ENCODE measurements at regions not wholly inside any gene's neighbourhood (a gene's known extent, or its start where the extent isn't known, plus 50 kb on each side); places are given as distances from the start of the nearest gene placed in this dataset.
A peak's percentile ranks its signal among the peaks of the same experiment; 100 is the strongest.

GRCh38 chr5:96340357-96340756 lies 92.7 kb downstream of the PCSK1 start:
- DNase-seq = no peak

- no peak for DNase-seq
These were observed 93.2 kb downstream of the PCSK1 start for GRCh38 chr5:96339862-96340261.

DNA sequence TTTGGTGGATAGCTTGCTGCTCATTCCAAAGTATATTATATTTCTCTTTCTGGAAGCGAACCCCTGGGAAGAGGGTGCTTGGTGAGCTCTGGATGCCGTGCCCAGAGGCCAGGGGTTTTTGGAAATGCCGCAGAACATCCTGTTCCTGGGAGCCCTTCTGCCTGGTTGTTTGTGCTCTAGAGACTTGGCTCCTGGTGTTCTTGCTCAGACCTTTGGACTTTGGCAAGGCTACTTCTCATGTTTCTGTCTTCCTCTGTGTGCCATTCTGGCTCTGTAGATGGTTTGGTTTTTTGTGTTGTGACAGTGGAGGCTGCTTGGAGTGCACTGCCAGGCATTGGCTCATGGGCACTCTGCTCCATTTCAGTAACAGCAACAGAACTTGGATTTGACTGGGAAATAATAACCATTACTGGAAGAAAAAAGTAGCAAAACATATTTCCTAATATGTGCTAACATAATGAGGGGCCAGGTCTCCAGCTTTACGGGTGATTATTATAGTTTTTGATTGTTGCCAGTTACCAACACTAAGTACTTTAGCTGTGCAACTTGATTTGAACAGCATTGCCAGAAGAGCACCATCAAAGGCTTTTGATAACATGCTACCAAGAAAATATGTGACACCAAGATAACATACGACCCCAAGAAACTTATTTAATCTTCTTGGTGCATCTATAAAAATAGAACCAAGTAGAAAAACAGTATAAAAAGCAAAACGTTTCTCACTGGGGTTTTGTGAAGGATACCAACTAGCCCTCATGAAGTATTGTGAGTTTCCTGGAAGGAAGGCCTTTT lies 94.2 kb downstream of the PCSK1 start:
- no peak for DNase-seq

- no peak for DNase-seq
These were observed 95.0 kb downstream of the PCSK1 start for GRCh38 chr5:96338091-96338490.

- DNase-seq = no peak
These were observed 95.8 kb downstream of the PCSK1 start for GRCh38 chr5:96337048-96337781.

GRCh38 chr5:96336351-96336985 lies 96.6 kb downstream of the PCSK1 start:
- peak; percentile 87 for DNase-seq

- DNase-seq = no peak
These were observed 97.2 kb downstream of the PCSK1 start for GRCh38 chr5:96335873-96336272.

DNA sequence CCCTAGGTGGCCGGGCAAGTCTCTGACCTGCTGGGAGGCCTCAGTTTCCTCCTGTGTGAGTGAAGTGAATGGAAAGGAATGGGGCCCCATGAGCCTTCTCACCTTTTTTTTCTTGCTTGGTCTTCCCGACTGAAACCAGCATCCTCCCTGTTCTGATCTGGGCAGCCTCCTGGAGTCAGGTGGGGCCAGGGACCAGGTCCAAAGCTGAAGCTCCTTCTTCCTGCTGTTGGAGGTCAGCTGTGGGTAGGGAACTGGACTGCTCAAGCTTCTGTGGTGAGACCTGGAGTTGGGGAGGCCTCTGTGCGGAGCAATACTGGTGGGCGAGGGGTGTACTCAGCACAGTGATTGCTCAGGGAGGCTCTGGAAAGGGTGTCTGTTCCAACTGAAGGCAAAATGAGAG lies 99.7 kb downstream of the PCSK1 start:
- no peak for DNase-seq

DNA sequence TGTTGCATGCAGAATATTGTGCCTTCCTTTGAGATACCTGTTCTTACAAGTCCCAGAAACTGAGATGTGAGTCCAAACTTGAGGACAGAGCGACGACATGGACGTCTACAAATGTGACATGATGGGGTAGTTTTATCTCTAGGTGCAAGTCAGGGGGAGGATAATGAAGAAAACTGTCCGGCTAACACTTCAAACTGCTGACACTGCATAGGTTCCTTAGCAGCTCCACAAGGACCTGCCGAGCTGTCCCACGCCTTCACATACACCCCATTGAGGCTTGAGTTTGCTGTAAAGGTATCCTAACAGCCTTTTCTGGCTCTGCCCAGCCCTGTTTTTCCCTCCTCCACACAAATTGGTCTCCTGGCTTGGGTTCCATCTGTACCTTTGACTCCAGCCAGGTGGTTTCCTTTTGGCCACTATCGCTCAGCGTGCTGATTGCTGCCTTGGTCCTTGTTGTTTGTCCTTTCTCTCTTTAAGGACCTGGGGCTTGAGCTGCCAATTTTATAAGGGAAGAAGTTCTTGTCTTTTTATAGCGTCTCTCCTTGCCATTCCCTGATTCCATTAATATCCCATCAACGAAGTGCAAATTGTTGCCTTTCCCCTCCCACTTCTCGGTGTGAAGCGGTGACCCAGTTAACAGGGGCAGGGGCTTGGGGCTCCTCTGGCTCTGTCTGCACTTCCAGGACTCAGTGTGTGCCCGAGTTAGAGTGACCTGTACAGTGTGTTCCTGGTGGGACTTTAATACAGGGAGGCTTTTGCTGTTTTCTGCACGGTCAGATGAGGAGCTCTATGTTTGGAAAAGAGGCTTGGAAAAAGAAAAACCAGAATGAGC lies 100.3 kb downstream of the PCSK1 start:
- DNase-seq = no peak

DNA sequence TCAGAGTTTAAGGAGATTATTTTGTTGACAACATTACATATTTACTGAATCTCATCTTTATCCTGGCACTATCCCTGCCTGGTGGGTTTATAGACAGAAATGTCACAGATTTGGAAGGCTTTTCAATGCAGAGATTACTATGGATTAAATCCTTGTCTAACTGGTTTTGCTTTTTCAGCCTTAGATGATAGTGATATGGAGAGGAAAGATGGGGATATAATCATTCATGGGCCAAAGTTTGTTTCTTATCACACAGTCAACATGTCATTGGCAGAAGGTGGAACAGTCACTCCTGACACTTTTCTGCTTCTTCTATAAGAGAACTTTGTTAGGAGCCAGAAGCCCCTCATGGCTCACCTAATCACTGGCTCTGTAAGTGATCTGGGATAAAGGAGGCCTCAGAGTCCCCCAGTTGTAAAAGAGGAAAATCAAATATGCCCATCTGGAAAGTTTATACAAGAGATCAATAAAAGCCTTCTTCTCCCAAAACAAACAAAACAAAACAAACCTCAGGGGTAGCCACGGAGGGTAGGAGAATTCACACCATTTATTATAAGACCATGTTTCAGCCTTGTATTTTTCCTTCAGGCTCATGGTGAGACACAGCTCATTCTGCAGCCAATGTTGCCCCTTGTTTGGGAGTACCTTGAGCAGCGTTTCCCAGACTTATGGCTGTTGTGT lies 101.2 kb downstream of the PCSK1 start:
- no peak for DNase-seq

DNA sequence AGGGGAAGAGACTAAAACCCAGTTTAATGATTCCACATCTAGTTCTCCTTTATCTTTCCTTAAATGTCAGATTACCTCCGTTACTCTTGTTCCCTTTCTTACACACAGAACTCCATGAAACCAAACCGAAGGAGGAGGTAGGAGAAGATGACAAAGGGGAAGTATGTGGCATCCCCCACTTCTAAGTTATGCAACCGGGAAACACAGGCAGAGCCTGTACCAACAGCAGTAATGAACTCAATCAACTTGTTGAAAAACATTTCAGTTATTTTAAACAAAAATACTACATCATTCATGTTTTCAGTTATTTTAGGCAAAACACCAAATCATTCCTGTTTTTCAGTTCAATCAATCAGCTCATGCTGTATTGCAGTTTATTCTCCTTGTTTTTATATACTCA lies 101.8 kb downstream of the PCSK1 start:
- peak; percentile 49 for DNase-seq

DNA sequence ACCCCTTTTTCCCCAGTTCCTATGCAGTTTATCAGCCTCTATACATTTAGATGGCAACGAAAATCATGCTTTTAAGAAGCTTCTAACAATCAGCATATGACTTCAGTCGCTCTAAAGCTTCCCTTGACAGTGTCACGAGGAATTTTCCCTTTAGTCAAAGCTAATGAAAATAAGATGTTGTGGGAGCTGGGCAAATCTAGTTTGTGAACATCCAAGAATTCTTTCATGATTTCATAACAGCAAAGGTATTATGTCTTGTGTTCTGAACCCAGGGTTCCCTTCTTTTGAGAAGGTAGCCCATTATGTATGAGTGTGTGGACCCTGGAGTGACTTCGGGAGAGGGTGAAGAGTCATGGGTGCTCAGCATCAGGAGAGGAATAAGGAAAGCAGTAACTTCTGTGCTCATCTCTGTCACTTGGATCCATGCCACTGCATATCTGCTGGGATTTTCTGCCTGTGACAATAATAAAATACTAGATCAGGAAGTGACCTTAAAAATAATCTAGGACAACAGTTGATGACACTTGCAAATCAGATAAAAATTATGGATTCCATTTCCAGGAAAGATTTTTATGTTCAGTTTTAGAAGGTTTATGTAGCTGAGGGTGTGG lies 102.4 kb downstream of the PCSK1 start:
- DNase-seq = no peak

GRCh38 chr5:96329886-96330529 lies 103.0 kb downstream of the PCSK1 start:
- DNase-seq = peak; percentile 40

- DNase-seq = no peak
These were observed 103.8 kb downstream of the PCSK1 start for GRCh38 chr5:96329289-96329688.

DNA sequence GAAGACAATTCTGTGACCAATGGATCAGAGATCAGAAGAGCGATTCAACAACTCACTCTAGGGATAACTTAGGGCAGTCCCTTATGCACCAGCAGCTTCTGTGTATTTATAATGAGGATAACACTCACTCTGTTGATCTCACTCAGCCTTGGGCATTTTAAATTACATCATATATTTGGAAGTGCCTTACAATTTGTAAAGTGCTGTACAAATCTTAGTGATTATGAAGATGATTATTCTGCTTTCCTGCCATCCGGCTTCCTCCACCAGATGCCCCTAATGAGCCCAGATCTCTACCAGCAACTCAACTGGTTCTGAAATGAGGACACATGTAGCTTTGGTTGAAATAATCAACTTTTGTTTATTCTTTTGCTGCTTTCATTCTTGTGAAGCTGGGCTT lies 105.3 kb downstream of the PCSK1 start:
- DNase-seq = no peak

- no peak for DNase-seq
These were observed 106.1 kb downstream of the PCSK1 start for GRCh38 chr5:96326902-96327301.

- peak; percentile 88 for DNase-seq
These were observed 108.3 kb downstream of the PCSK1 start for GRCh38 chr5:96324708-96325107.

DNA sequence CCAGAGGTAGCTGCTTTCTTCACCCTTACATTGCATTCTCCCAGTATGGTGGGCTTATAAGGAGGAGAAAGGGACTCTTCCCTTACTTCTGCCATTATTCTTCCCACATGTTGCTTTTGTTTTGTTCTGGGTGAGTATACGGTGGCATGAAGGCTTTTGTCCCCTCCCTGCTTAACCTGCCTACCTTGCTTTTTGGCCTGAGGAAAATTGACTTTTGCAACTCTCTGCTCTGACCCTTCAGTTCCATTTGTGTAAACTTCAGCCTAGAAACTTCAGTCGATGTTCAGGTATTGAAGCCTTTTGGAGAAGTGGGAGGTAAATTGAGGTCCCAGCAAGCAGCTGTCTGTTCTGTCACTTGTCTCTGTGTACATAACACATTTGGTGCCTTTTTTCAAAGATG lies 110.2 kb downstream of the PCSK1 start:
- DNase-seq = no peak

DNA sequence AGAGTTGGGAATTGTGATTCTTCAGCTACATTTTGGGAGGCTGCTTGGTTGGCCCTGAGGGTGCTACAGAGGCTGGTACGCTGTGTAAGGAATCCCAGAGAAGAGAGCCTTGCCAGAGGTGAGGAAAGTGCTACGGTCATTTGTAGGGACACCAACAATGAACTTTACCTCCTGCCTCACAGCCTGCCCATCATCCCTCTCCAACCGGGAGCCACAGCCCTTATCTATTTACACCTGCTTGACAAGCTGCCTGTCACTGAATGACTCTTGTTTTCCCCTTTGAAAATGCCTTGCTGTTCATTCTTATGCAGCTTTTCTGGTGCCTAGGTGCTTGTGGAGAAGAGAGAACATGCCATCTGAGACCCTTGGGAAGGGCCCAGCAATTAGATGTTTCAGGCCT lies 110.8 kb downstream of the PCSK1 start:
- DNase-seq = no peak

- peak; percentile 61 for DNase-seq
These were observed 111.7 kb downstream of the PCSK1 start for GRCh38 chr5:96321345-96321744.

DNA sequence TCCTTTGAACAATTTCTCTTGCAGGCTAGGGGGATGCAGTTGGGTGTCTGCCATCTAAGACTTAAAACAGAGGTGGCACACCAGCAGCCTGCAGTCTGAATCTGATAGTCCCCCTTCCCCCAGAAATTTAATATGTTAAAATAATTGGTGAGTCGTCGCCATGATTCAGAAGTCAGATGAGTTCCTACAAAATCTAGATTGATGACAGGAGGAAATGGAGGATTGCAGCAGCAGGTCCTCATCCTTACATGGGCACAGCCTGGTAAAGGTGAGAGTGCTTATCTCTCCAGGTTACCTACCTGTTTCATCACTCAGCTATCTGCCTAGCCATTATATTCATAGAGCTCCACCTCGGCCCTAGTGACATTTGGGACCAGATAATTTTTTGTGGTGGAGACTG lies 112.3 kb downstream of the PCSK1 start:
- peak; percentile 73 for DNase-seq

Measured in HCEC 1CT (cell line).